ENCODE measurements at regions not wholly inside any gene's neighbourhood (a gene's known extent, or its start where the extent isn't known, plus 50 kb on each side); places are given as distances from the start of the nearest gene placed in this dataset.

DNA sequence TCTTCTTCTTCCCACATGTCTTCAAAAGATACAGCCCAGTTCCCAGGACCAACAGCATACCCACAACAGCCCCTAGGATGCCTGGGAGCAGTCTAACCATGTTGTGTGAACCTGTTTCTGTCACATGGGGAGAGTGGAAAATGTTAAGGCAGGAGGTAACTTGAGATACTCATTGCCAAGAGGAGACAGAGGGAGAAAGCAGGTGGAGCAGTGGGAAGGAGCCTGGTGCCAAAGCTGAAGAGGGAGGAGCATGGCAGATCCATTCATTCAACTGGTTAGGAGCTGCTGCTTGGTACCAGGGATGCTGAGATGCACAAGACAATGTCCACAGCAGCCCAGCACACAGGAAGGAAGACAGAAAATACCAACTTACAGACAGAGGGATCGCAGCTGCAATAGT, 149.8 kb upstream of the ETV3 start:
- H3K4me3 ChIP-seq, result no peak overlapping the region
- no peaks in the 10 kb centered on the region for H3K4me1 ChIP-seq
- DNase-seq (no peak), ATAC-seq (no peak)
- no peaks in the 10 kb centered on the region for H3K9me3 ChIP-seq
- WGBS, 2 donors, result 79 to 90% methylated on average over 1 of the region's 1 CpG
- intact Hi-C loops (cut with DNase I), result no loop called here
- no peaks in the 10 kb centered on the region for H3K36me3 ChIP-seq
- H3K27me3 ChIP-seq, result peaks cover 0 to 39% (median 8%) of the 10 kb centered on the region in 7 donors
- no peak overlapping the region for H3K27ac ChIP-seq
- TF ChIP-seq, protein P1, sequence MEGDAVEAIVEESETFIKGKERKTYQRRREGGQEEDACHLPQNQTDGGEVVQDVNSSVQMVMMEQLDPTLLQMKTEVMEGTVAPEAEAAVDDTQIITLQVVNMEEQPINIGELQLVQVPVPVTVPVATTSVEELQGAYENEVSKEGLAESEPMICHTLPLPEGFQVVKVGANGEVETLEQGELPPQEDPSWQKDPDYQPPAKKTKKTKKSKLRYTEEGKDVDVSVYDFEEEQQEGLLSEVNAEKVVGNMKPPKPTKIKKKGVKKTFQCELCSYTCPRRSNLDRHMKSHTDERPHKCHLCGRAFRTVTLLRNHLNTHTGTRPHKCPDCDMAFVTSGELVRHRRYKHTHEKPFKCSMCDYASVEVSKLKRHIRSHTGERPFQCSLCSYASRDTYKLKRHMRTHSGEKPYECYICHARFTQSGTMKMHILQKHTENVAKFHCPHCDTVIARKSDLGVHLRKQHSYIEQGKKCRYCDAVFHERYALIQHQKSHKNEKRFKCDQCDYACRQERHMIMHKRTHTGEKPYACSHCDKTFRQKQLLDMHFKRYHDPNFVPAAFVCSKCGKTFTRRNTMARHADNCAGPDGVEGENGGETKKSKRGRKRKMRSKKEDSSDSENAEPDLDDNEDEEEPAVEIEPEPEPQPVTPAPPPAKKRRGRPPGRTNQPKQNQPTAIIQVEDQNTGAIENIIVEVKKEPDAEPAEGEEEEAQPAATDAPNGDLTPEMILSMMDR (IDR thresholded peaks at IDR 0.05), result no peak

DNA sequence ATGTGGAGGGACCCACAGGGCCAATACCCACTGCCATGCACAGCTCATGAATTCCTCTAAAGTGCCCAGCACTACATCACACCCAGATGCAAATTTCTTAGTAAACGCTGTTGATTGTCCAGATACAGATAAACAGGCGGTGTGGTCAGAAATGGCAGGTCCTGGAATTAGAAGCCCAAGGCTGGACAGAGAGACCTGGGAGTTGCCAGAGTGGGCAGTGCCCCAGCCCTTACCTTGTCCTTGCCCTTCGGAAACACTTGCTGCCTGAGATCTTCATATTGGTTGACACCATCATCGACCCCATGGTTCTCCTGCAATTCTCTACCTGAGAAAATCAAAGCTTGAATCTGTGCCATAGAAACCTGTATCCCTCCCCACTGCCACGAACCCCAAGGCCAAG, 149.3 kb upstream of the ETV3 start:
- H3K27me3 ChIP-seq, result peaks cover 0 to 36% (median 11%) of the 10 kb centered on the region in 7 donors
- intact Hi-C loops (cut with DNase I), result no loop called here
- no peaks in the 10 kb centered on the region for H3K36me3 ChIP-seq
- ATAC-seq (no peak), DNase-seq (no peak)
- TF ChIP-seq, protein P1 (IDR thresholded peaks at IDR 0.05), result no peak
- no peaks in the 10 kb centered on the region for H3K9me3 ChIP-seq
- no peaks in the 10 kb centered on the region for H3K4me1 ChIP-seq
- WGBS, 2 donors, result 58 to 68% methylated on average over 5 of the region's 5 CpGs
- H3K4me3 ChIP-seq, result no peak overlapping the region
- H3K27ac ChIP-seq, result no peak overlapping the region

DNA sequence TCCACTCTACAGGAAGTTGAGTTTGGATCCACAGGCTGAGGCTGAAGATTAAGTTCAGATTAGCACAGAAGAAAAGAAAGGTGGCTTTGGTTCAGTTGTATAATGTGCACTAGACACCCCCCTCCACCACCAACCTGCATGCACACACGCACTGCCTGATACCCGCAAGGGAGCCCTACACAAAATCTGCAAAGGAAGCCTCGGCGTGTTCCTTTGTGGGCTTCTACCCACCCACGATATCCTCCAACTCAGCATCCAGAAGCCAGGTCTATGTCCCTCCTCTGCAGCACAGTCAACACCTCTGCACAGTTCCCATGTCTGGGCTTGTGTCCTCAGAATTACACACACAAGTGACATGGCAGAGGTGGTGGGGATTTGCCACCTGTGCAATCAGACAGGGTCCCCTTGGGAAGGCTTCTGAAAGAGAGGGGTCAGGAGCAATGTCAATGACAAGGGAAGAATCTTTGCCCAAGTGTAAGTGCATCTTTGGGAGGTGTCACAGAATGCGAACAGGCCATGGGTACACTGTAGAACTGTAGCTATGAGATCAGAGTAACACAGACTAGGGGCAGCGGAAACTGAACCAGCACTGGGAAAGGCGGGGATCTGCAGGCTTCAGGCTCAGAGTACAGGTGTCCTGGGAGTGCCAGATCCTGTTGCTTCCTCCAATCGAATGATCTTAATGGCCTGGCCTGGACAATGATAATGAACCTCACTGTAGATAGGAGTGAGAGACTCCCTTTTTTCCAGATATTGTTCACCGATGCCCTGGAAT, 148.6 kb upstream of the ETV3 start:
- Histone ChIP-seq H3K36me3 (no peaks in the 10 kb centered on the region), H3K9me3 (no peaks in the 10 kb centered on the region), H3K27ac (no peak overlapping the region), H3K27me3 (peaks cover 0 to 41% (median 11%) of the 10 kb centered on the region in 7 donors), H3K4me3 (no peak overlapping the region), H3K4me1 (no peaks in the 10 kb centered on the region)
- 80 to 86% methylated on average over 10 of the region's 10 CpGs for WGBS, 2 donors
- TF ChIP-seq, protein P1 (IDR thresholded peaks at IDR 0.05), result no peak
- intact Hi-C loops (cut with DNase I), result no loop called here
- DNase-seq (no peak), ATAC-seq (no peak)

GRCh38 chr1:157286096-157286495, 147.9 kb upstream of the ETV3 start:
- H3K4me1 ChIP-seq, result no peaks in the 10 kb centered on the region
- no peak for ATAC-seq
- no peak overlapping the region for H3K27ac ChIP-seq
- TF ChIP-seq, protein P1 (IDR thresholded peaks at IDR 0.05), result no peak
- no peaks in the 10 kb centered on the region for H3K9me3 ChIP-seq
- DNase-seq, result no peak
- 89 to 90% methylated on average over 2 of the region's 2 CpGs for WGBS, 2 donors
- H3K27me3 ChIP-seq, result peaks cover 0 to 47% (median 11%) of the 10 kb centered on the region in 7 donors
- no peak overlapping the region for H3K4me3 ChIP-seq
- intact Hi-C loops (cut with DNase I), result no loop called here
- H3K36me3 ChIP-seq, result no peaks in the 10 kb centered on the region
